ENCODE measurements at regions not wholly inside any gene's neighbourhood (a gene's known extent, or its start where the extent isn't known, plus 50 kb on each side); places are given as distances from the start of the nearest gene placed in this dataset.

DNA sequence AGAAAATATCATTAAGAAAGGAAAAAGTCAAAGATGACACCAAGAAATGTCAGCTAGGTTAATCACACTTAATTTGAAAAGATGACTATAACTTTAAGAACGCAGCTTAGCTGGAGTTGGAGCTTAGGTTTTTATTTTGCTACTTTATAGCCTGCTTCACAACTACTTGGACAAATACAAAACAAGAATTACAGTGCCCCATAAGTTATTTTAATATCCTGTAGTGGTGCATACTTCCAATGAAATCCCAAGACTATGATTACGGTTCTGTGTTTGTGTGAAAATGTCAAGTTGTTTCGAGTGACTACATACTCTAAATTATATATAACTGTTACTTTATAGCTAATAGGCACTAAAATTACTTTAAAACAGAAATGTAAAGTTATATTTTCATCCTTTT is 244.6 kb upstream of the MGMT start:
- intact Hi-C loops (cut with micrococcal nuclease) (no loop called here), in situ Hi-C loops (cut with MboI) (no loop called here)
- ChIA-PET POLR2A (interaction anchor here (0.6 kb wide), 1 partner anchor 789 kb away, joined by 4 read pairs; no protein-coding TSS in a partner anchor), CTCF (ENCODE audit: low intra/inter-chr PET ratio) (no interaction called here)
- no TSS peak for BruUV-seq (replicated peaks)
- Histone ChIP-seq H3K79me2 (ENCODE audit: control insufficient read depth, insufficient read depth, low read length) (no peaks in the 10 kb centered on the region), H4K20me1 (replicated peaks; ENCODE audit: control insufficient read depth, insufficient read depth, low read length) (no peaks in the 10 kb centered on the region), H3K9me1 (ENCODE audit: control insufficient read depth, insufficient read depth, low read length) (no peaks in the 10 kb centered on the region), H3K27me3 (ENCODE audit: control insufficient read depth in 2 of 2, insufficient read depth in 2 of 2, low read length in 2 of 2) (no peaks in the 10 kb centered on the region), H3K4me2 (ENCODE audit: insufficient read depth, low read length) (no peak overlapping the region), H3K9me3 (replicated peaks; ENCODE audit: control insufficient read depth, insufficient read depth, low read depth, low read length) (no peaks in the 10 kb centered on the region), H3K27ac (ENCODE audit: extremely low read depth, low read depth, low read length) (no peak overlapping the region), H3K4me1 (replicated peaks in 1 of 2; ENCODE audit: control insufficient read depth in 2 of 2, insufficient read depth in 2 of 2, low read length in 2 of 2) (no peaks in the 10 kb centered on the region), H3K9ac (ENCODE audit: insufficient read depth in 1 of 2, low read depth in 2 of 2, low read length in 2 of 2) (no peak overlapping the region), H2AFZ (ENCODE audit: low read depth, low read length) (no peak overlapping the region), H3K4me3 (no peak overlapping the region), H3K36me3 (ENCODE audit: control insufficient read depth, insufficient read depth, low read length) (no peaks in the 10 kb centered on the region)
- TF ChIP-seq ZNF239 (CRISPR knock-in tag; IDR thresholded peaks at IDR 0.05), result no peak
- WGBS (ENCODE audit: insufficient coverage, low coverage, missing lambda C conversion rate), result 0% methylated on average over 3 of the region's 3 CpGs
- no peak for FAIRE-seq
- no peak for ATAC-seq
- no peak for DNase-seq (ENCODE audit: extremely low read depth in 1 of 4, low spot score in 3 of 4)

- ChIA-PET POLR2A (no interaction called here), CTCF (ENCODE audit: low intra/inter-chr PET ratio) (no interaction called here)
- Histone ChIP-seq H2AFZ (ENCODE audit: low read depth, low read length) (no peak overlapping the region), H3K27ac (ENCODE audit: extremely low read depth, low read depth, low read length) (no peak overlapping the region), H3K27me3 (ENCODE audit: control insufficient read depth in 2 of 2, insufficient read depth in 2 of 2, low read length in 2 of 2) (no peaks in the 10 kb centered on the region), H3K4me1 (replicated peaks in 1 of 2; ENCODE audit: control insufficient read depth in 2 of 2, insufficient read depth in 2 of 2, low read length in 2 of 2) (no peaks in the 10 kb centered on the region), H3K9me3 (replicated peaks; ENCODE audit: control insufficient read depth, insufficient read depth, low read depth, low read length) (no peaks in the 10 kb centered on the region), H4K20me1 (replicated peaks; ENCODE audit: control insufficient read depth, insufficient read depth, low read length) (no peaks in the 10 kb centered on the region), H3K9ac (ENCODE audit: insufficient read depth in 1 of 2, low read depth in 2 of 2, low read length in 2 of 2) (no peak overlapping the region), H3K9me1 (ENCODE audit: control insufficient read depth, insufficient read depth, low read length) (no peaks in the 10 kb centered on the region), H3K36me3 (ENCODE audit: control insufficient read depth, insufficient read depth, low read length) (no peaks in the 10 kb centered on the region), H3K79me2 (ENCODE audit: control insufficient read depth, insufficient read depth, low read length) (no peaks in the 10 kb centered on the region), H3K4me2 (ENCODE audit: insufficient read depth, low read length) (no peak overlapping the region), H3K4me3 (no peak overlapping the region)
- 0% methylated on average over 1 of the region's 6 CpGs for WGBS (ENCODE audit: insufficient coverage, low coverage, missing lambda C conversion rate)
- intact Hi-C loops (cut with micrococcal nuclease) (no loop called here), in situ Hi-C loops (cut with MboI) (no loop called here)
- FAIRE-seq (no peak), ATAC-seq (no peak), DNase-seq (ENCODE audit: extremely low read depth in 1 of 4, low spot score in 3 of 4) (no peak)
- TF ChIP-seq EGR1 (conservative IDR thresholded peaks at IDR 0.05) (peak; percentile 66), SETDB1 (IDR thresholded peaks at IDR 0.05; ENCODE audit: low read length) (no peak)
- BruUV-seq (replicated peaks), result no TSS peak
Measured at GRCh38 chr10:129223363-129223762, 243.7 kb upstream of the MGMT start.

Measured in K562 (cell line).